NCI-H526 (cell line): ENCODE measurements at regions not wholly inside any gene's neighbourhood (a gene's known extent, or its start where the extent isn't known, plus 50 kb on each side); places are given as distances from the start of the nearest gene placed in this dataset.

Experiments used
- DNase-seq, 2 experiments: peaks; one replicate each; lab custom pipeline; 2025; lab: John Stamatoyannopoulos, UW

DNA sequence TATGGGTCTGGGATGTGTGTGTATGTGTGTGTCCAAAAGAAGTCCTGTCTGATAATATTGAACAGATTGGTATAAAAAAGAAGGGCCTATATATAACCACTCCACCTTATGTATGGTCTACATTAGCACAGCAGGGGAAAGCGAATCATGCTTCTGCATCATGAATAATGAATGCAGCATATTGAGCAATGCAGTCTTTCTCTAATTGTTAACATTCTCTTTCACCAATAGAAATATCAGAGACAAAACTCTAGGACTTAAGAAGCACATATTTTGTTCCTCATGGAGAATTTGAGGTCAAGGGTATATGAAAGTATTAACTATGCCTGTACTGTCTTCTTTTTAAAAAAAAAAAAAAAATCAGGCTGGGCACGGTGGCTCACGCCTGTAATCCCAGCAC lies 264.3 kb upstream of the NOCT start:
- no peak for DNase-seq

DNA sequence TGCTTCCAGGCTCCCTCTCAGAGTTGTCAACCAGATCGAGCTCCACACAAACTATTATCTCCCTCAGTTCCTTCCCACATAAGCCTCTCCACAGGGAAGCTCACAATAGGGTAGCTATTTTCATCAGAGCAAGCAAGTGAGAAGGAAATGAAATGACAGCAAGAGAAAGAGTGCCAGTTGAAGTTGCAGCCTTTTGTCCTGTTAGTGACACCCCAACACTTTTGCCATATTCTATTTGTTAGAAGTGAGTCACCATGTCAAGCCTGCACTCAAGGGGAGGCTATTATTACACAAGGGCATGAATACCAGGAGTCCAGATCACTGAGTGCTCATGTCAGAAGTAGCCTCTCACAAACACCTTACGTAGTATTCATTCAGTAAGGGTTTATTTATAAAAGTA lies 266.3 kb upstream of the NOCT start:
- no peak for DNase-seq

DNA sequence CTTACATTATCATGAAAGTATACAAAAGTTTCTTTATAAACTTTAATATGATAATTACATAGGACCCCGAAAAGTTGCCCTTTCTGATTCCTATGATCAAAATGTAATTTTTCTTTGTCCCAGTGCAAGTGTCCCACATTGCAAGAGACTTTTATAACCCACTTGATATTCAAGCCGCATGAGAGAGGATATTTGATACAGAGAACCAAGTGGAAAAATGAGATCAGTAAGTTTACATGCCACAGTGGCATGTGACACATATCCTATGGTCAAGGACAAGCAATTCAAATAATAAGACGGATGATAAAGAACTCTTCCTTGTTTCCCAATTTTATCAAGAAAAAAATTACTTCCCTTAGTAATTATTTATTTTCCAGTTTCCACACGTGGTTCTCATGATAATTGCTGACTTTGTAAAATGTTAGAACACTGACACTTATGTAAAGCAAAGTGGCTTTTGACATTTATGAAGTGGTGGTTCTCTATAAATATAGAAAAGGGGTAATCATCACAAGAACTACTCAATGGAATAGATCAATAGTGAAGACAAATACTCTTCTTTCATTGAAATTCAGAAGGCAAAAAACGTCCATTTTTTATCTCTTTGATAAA lies 273.7 kb upstream of the NOCT start:
- DNase-seq, result no peak

DNA sequence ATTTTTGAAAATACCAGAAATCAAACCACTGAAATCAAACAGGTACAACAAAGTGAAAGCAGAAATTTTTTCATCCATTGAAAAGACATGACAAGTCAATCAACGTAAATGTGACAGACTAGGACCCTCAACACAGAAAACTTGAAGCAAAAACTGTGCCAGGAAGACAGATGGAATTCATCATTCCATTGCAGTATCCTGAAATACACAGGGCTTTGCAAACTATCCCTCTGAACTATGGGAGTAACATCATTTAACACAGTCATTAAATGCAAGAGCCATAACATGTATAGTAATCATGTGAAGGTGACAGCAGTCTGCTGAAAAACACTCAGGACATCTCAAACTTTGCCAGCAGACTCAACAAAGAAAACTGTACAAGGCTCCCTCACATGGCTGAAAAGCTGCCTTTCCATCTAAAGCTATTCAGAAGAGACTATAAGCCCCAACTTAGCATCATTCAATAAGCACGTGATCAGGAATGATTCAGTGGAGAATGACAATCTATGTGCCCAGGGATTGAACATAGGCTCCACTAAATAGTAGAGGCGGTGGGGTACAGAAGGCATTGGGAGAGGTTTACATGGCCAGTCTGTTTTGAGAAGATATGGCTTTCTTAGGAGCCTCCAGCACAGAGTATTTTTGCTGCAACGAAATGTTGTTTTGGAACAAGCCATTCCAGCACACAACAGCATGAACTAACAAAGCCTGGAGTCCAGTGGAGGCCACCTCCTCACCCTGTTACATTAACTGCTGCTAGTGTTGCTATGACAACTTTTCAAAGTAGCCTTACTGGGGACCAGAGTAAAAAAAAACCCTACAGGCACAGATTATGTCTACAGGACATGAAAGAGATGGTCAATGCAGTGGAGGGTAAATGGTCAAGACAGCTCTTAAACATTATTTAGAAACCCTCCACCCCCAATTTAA lies 274.5 kb upstream of the NOCT start:
- DNase-seq, result no peak

DNA sequence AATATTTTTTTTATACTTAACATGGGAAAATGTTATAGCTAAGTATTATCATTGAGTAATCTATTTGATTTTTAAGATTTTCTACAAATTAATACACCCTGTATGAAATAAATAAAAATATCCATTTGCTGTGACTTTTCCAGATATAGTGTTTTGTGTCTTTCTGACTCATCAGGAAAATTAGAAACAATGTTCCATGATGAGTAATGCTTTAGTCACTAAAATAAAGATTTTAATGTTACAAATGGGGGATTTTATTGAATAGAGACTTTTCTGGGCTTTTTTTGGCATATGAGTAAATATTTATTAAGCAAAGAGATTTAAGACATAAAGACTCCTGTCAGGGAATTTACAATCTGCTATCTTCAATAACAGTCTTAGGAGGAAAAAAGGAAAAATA lies 279.2 kb upstream of the NOCT start:
- DNase-seq, result no peak

DNA sequence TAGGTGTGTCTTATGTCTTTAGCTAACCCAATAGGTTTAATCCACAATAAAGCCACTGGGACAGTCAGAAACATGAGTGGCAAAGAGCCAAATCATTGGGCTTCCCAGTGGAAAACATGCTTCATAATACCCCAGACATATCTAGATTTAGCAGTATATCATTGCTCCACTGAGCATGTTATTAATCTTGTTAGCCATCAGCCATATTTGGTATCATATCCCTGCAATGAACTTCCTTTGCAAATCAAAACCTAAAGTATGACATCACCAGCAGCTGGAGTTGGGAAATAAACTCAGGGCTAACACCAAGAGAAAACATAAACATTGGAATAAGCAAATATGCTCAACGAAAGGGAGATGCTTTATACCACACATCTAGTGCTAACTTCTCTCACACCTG lies 280.8 kb upstream of the NOCT start:
- no peak for DNase-seq

DNA sequence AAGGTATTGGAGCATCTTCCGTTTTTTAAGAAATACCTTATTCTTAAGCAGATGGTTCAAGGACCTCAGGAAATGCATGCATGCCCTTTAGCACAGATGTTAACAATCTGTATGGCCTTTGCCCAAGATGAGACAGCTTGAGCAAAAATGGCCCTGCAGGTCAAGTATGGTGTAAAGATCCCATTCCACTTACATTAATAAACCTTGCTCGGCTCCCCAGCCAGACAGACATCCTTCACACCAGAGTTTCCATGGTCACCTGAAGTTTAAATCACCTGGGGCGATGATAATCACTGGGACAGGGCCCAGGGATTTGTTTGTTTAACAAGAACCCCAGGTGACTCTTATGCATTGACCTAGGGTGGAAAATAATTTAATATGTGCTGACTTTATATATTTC lies 287.0 kb upstream of the NOCT start:
- DNase-seq, result no peak

DNA sequence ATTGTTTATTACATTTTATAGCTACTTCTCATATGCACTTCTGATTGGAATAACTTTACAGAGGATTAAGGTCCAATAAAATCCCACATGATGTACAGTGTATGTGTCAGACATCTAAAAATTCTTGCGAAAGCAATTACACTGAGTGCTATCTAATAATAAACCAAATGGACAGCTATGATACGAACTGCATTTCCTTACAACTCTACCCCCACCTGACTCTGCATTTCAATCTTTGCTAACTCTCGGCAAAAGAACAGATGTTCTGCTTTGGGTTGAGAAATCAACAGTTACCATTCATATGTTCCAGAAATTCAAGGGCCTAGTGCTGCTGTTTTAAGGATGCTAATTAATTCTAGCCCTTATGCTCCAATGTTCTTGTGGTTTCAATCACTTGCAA lies 287.9 kb upstream of the NOCT start:
- DNase-seq, result no peak

DNA sequence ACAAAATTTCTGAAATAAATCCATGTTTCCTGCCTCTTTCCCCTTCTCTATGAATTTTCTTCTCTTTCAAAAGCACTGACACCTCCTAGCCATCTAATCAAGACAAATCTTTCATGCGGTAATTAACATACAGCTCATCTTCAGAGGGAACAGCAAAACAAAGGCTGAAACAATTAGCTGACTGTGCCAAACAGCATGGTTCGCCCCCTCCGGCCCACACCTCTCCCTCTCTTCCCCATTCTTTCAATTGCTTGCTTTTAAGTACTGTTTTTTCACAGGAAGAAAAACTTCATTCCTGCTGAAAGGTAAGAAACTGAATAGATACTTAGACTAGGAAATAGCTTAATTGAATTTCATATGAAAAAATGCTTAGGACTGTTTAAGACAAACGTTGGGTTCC lies 291.1 kb upstream of the NOCT start:
- DNase-seq, result no peak

DNA sequence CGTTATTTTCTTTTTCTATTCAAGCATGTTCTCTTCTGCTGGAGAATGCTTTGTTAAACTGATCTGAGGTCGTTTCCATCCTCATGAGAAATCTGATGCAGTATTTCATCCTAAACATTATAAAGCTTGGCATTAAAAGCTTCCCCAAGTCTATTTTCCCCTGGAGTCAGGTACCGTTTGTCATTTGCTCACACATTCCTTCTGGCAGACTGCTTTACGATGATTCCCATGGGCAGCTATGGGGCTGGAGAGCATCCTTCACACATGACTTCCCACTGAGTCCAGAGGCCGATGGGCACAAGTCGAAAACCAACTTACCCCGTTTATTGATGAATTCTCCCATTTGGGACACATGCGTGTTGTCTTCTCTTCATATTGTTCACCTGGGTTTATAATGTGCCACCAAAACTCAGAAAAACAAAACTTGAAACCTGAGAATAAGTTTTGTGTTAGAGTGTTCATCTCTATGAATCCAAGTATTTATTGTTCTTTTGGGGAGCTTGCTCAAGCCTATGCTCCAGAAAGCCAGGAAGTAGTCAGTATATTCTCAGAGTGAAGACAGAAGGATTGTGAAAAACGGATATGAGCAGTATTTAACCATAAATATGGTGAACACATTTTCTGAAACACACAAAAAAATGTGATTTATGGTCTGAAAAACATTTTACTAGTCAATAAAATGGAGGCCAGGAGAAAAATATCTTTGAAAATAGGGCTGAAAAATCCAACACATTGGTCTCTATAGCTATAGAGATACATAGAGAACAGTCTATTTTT lies 298.8 kb upstream of the NOCT start:
- DNase-seq, result no peak

DNA sequence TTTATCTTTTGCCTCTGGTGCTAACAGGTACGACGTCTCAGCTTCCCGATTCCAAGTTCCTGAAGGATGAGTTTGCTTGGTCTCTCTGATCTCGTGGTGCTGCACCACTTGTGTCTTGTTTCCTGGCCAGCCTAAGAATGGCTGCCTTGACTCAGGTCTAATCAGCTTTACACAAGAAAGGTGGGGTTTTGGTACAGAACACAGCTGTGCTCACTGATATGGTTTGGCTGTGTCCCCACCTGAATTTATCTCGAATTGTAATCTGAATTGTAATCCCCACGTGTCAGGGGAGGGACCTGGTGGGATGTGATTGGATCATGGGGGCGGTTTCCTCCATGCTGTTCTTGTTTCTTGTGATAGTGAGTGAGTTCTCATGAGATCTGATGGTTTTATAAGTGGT lies 305.3 kb upstream of the NOCT start:
- no peak for DNase-seq

DNA sequence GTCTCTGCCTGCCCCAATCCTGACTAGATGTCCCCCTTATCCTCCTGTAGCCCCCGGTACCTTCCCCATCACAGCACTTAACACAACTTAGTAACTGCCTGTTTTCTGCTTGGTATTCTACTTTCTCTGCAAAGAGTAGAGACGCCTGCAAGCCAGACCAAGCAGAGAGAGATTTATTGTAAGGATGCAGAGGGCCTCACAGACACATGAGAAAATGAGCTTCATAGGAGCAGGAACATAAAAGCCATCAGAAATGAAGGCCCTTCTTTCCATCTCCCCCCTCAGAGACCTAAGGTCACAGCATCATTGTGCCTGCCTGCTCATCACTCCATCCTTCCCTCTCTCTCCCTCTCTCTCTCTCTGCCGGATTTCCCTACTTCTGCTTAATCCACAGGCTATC lies 305.7 kb upstream of the NOCT start:
- DNase-seq, result no peak

DNA sequence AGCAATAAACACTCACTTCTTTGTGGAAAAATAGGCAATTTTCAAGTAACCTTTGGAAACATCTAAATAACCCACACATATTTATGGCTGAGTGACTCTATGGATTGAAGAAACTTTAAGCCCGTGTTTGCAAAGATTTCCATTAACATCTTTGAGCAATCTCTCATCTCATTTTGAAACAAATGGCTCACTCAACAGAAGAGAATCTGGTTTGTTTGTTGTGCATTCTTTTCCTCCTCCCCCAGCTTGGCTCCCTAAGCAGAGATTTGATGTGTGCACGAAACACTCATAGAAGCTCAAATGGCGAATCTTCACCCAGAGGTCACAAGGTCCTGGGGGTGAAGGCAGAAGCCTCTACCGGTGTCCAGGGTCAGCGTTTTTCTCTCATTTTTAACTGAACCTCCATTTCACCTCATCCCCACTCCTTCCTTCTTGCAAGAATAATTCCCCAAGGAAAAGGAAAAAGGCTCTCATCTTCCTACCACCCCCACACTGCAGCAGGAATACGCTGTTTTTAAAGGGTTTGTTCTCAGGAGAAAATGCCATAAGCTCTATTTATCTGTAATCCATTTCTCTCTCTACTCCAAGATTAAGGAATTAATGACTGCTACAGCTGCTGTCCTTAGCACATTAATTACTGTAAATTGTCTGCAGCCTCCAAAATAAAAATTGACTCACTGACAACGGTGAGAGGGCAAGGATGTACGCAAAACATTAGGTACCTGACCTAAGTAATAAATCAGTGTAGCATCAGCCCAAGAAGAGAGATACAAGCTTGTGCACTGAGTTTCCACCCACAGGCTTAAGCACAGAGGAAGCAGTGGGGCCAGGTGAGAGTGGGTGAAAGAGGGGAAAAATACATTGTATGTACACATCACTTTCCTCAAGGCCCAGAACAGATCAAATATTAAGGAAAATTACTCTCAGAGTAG lies 307.6 kb upstream of the NOCT start:
- no peak for DNase-seq

DNA sequence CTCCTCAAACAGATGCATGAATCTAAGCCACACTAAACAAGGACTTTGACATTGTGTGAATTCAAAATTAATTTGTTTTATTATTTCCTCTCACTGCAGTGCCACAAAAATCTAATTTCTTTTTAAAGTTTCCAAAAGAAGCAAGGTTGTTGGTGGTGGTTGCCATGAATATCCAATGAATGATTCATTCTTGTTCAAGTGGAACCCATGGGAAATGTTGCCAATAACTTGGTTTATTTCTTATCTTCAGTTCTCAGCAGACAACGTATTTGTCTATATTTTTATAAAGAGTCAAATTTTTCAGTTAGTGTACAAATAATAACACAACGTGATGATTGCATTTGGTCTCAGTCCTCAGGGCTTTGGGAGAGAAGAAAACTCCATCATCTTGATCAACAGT lies 309.4 kb upstream of the NOCT start:
- DNase-seq, result no peak

DNA sequence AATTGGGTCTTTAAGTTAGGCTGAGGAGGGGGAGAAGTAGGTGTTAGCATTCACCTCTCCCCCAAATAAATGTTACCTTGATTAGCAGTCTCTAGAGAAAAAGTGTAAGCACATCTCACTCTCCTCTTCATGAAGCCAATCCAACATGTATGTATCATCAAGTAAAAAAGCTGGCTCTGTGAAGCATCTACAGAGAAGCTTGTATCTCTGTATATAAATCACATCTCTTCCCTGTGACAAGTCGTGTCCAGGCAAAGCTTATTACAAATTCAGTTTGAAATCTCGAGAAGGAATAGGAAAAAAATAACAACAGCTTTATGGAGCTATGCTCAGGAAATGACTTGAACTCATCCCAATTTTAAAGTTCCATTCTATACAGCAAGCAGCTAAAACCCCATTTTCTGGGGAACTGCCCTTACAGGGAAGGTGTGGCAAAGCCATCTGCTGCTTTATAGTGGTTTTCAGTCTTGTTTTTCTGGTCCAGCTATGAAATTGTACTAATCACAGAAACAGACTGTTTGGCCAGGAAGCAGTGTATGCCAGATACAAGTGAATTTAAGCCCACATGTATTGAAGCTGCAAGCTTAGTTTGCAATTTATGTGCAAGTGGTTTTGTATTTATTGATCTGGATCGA lies 313.3 kb upstream of the NOCT start:
- DNase-seq, result no peak

DNA sequence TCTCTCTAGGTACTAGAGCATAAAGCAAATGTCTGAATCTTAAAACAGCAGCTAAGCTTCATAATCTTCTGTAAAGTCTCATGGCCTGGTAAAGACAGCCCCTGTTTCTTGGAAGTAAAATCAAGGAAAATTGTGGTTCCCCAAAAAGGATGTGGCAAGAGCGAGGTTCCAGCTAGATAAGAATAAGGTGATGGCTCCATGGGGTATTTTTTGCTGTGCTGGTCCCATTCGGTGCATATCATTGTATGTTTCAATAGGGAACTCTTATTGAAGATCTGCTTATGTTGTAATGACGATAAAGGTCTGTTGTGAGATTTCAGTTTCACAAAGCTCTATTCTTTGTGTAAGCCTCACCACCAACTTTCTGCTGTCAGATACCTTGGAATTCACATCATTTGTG lies 316.9 kb upstream of the NOCT start:
- no peak for DNase-seq

DNA sequence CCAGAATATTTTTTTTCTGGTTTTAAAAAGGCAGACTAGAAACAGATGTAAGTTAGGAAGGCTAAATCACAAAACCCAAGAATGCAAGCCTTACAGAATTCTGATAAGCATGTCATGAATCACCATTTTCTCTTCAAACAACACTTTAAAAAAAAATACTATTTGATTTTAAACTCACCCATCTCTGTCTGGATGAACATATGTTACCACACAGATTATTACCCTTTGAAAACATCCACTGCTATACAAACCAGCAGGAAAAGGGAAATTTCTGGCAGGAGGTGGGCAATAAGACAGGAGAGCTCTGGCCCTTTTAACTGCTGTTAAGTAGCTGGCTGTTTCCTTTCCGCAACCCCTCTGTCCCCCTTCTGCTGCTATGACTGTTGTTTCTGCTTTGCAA lies 317.7 kb upstream of the NOCT start:
- no peak for DNase-seq

DNA sequence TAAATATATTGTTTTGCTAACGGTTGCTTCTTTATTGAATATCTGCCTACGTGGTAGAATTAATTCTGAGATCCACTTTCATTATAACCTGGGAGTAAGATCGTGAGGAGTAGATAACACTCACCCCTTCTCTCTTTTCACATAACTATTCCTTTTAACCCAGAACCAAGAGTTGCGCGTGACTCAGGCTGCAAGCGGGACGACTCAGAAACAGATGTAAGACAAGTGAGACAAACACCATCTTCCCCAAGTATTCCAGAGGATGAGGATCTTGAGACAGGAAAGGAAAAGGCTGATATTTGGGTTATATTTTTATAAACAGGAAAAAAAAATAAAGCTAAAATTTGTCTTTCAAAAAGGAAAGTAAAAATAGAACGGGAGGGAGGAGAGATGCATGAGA lies 318.8 kb upstream of the NOCT start:
- DNase-seq, result no peak

DNA sequence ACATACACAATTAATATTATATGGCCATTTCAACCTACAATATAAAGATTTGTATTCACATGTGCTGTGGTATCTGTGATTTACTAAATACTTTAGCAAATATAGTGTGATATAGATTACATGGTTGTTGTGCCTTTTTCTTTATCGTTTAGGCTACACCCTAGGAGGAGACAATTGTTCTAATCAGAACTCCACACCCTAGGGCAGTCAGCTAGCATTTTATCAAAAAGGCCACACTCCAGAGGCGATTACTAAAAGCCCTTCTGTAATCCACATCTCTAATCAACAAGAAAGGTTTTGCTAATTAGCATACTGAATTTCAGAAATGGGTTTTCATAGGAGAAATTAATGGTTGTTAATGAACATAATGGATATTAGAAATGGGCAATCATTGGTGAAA lies 319.5 kb upstream of the NOCT start:
- no peak for DNase-seq

DNA sequence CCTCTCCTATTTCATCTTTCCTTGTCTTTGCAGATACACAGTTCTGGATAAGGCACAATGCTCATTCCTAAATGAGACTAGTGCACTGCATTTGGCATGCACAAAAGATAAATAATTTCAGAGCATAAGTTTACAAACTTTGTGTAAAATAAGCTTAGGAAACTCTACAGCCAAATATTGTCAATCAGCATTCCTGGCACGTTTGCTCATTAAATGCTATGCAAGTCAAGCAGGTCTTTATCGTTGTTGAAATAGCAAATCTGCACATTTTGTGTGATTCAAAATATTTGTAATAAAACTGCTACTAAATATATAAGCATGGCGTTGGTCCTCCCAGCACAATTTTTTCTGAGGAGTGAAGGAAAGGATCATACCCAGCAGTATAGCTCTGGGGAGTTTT lies 322.1 kb upstream of the NOCT start:
- no peak for DNase-seq

DNA sequence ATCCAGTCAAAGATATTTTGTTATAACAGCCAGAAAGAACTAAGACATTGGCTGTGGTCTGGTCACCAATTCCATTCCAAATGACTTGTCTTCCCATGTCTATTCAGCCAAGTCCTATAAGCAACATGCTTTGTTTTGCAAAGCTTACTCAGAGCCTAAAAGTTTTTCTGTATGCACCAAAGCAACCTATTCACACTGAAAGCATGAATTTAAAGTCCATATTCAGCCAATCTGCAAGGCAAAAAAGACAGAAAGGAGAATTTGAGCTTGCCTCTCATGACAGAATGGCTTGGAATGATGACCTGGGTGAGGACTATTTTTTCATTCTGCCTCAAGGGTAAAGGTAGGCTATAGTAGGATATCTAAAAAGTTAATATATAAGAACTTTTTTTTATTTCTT lies 323.2 kb upstream of the NOCT start:
- no peak for DNase-seq
